ENCODE measurements at regions not wholly inside any gene's neighbourhood (a gene's known extent, or its start where the extent isn't known, plus 50 kb on each side); places are given as distances from the start of the nearest gene placed in this dataset.

- Mint-ChIP-seq H3K27me3 (ENCODE audit: unreplicated experiment) (no peaks in the 10 kb centered on the region), H3K36me3 (ENCODE audit: low read depth, unreplicated experiment) (no peaks in the 10 kb centered on the region), H3K27ac (ENCODE audit: unreplicated experiment) (no peak overlapping the region), H3K4me3 (ENCODE audit: unreplicated experiment) (no peak overlapping the region), H3K9me3 (ENCODE audit: unreplicated experiment) (no peaks in the 10 kb centered on the region), H3K4me1 (ENCODE audit: unreplicated experiment) (no peaks in the 10 kb centered on the region)
- TF ChIP-seq CTCF (IDR thresholded peaks at IDR 0.05; ENCODE audit: unreplicated experiment), result no peak
- DNase-seq (ENCODE audit: low spot score), result no peak
These were observed 99.5 kb upstream of the NRIP1 start for GRCh38 chr21:15164273-15164672.

DNA sequence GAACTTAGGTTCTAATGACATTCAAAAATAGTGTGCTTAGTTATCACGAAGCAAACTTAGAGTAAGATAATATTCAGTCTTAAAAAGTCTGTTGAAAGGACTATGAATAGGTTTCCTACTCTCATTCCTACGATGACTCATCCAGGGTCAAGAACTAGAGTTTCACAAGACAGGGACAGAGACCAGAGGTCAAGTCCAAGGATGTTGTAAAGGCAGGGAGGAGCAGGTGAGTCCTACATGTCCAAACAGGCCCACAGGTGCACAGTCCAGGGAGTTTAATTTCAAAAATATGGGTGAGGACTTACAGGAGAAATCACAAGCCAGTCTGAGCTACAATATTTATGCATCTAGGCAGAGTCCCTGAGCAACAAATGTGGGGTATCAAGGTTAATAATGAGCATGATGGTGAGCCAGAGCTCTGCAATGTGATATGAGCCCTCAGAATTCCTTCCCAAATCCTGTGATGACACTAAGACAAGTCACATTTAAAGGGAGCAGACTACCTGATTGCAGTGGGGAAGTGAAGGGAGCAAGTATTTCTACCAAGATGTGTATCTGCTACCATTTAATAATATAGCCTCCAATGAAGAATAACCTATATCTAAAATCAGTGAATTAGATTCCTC lies 100.0 kb upstream of the NRIP1 start:
- Mint-ChIP-seq H3K9me3 (ENCODE audit: unreplicated experiment) (no peaks in the 10 kb centered on the region), H3K27me3 (ENCODE audit: unreplicated experiment) (no peaks in the 10 kb centered on the region), H3K36me3 (ENCODE audit: low read depth, unreplicated experiment) (no peaks in the 10 kb centered on the region), H3K4me3 (ENCODE audit: unreplicated experiment) (no peak overlapping the region), H3K4me1 (ENCODE audit: unreplicated experiment) (no peaks in the 10 kb centered on the region), H3K27ac (ENCODE audit: unreplicated experiment) (no peak overlapping the region)
- DNase-seq (ENCODE audit: low spot score), result no peak
- no peak for TF ChIP-seq CTCF (IDR thresholded peaks at IDR 0.05; ENCODE audit: unreplicated experiment)

- H3K4me3 Mint-ChIP-seq (ENCODE audit: unreplicated experiment), result no peak overlapping the region
- H3K27ac Mint-ChIP-seq (ENCODE audit: unreplicated experiment), result no peak overlapping the region
- no peak for DNase-seq (ENCODE audit: low spot score)
- no peaks in the 10 kb centered on the region for H3K4me1 Mint-ChIP-seq (ENCODE audit: unreplicated experiment)
- TF ChIP-seq CTCF (IDR thresholded peaks at IDR 0.05; ENCODE audit: unreplicated experiment), result no peak
- H3K36me3 Mint-ChIP-seq (ENCODE audit: low read depth, unreplicated experiment), result no peaks in the 10 kb centered on the region
- no peaks in the 10 kb centered on the region for H3K9me3 Mint-ChIP-seq (ENCODE audit: unreplicated experiment)
- H3K27me3 Mint-ChIP-seq (ENCODE audit: unreplicated experiment), result no peaks in the 10 kb centered on the region
These were observed 105.8 kb upstream of the NRIP1 start for GRCh38 chr21:15170614-15171013.

GRCh38 chr21:15171546-15171945 lies 106.7 kb upstream of the NRIP1 start:
- no peak for DNase-seq (ENCODE audit: low spot score)
- Mint-ChIP-seq H3K9me3 (ENCODE audit: unreplicated experiment) (no peaks in the 10 kb centered on the region), H3K4me3 (ENCODE audit: unreplicated experiment) (no peak overlapping the region), H3K27ac (ENCODE audit: unreplicated experiment) (no peak overlapping the region), H3K36me3 (ENCODE audit: low read depth, unreplicated experiment) (no peaks in the 10 kb centered on the region), H3K27me3 (ENCODE audit: unreplicated experiment) (no peaks in the 10 kb centered on the region), H3K4me1 (ENCODE audit: unreplicated experiment) (no peaks in the 10 kb centered on the region)
- TF ChIP-seq CTCF (IDR thresholded peaks at IDR 0.05; ENCODE audit: unreplicated experiment), result no peak

DNA sequence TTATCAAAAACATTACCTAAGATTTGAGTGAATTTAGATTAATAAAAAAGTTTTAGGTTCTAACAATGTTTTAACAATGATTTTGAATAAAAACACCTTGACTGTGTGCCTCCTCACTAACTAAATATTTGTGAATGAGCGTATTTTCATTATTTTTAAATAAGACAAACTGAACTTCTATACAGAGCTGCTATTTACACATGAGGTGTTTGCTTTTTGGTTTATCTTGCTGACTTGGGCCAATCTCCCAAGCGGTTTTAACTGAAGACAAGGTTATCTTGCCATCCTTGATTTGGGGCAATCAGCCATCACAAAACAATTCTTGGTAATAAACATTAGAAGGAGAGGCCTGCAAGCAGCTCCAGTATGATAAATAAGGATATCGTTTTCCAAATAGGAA lies 108.2 kb upstream of the NRIP1 start:
- no peaks in the 10 kb centered on the region for H3K36me3 Mint-ChIP-seq (ENCODE audit: low read depth, unreplicated experiment)
- no peak overlapping the region for H3K4me3 Mint-ChIP-seq (ENCODE audit: unreplicated experiment)
- no peaks in the 10 kb centered on the region for H3K9me3 Mint-ChIP-seq (ENCODE audit: unreplicated experiment)
- no peaks in the 10 kb centered on the region for H3K4me1 Mint-ChIP-seq (ENCODE audit: unreplicated experiment)
- TF ChIP-seq CTCF (IDR thresholded peaks at IDR 0.05; ENCODE audit: unreplicated experiment), result no peak
- no peak overlapping the region for H3K27ac Mint-ChIP-seq (ENCODE audit: unreplicated experiment)
- no peak for DNase-seq (ENCODE audit: low spot score)
- no peaks in the 10 kb centered on the region for H3K27me3 Mint-ChIP-seq (ENCODE audit: unreplicated experiment)

Measured in endothelial cell (in vitro differentiated cells).